K562 (cell line): ENCODE measurements at regions not wholly inside any gene's neighbourhood (a gene's known extent, or its start where the extent isn't known, plus 50 kb on each side); places are given as distances from the start of the nearest gene placed in this dataset.

Experiments
- ATAC-seq: fragments of 200-7000 bp; cut with Tn5 transposase; 3 replicates; pipeline ENCODE4 v1.9.1; 2020; ENCODE audit warnings: moderate library complexity
- BruUV-seq: library from RNA; stranded (reverse); fragments of 400-500 nt; replicated peaks from 2 replicates; lab custom pipeline; 2021; lab: Mats Ljungman, UMichigan
- CTCF ChIA-PET: fragments of 300-600 bp; formaldehyde crosslinking; extraction: SDS; loops from one replicate; lab custom pipeline; 2021; ENCODE audit warnings: low intra/inter-chr PET ratio; lab: Yijun Ruan, JAX
- POLR2A ChIA-PET: fragments of 300-600, 350-650 bp; sonication (Branson Sonifier 250); formaldehyde crosslinking; extraction: SDS; loops from one replicate; lab custom pipeline; 2021; ENCODE audit warnings: antibody characterized with exemption, inconsistent platforms; lab: Yijun Ruan, JAX
- DNase-seq, 4 experiments: peaks; one replicate each; pipeline versions ENCODE4 v3.0.0 to v3.0.0-alpha.2; 2011 to 2018; ENCODE audit warnings: low spot score in 3 of 4, mixed read lengths in 3 of 4; ENCODE audit errors: extremely low read depth in 1 of 4
- FAIRE-seq: peaks from 2 replicates; lab custom pipeline; 2011; peaks lifted over from hg19 to GRCh38; lab: Jason Lieb, UNC
- H2AFZ ChIP-seq: 2 replicates; pipeline ENCODE4 v1.6.0; 2011; ENCODE audit warnings: low read depth, low read length, control low read depth, inconsistent platforms
- H3K27ac ChIP-seq: fragments of 200-600 bp; 3 replicates; pipeline ENCODE4 v1.8.0; 2011; ENCODE audit warnings: low read depth, mild to moderate bottlenecking, control low read depth, inconsistent platforms, low read length, moderate library complexity, mixed read lengths; ENCODE audit errors: extremely low read depth
- H3K27me3 ChIP-seq, 2 experiments: fragments of 300-600 bp in 1 of 2; 2 replicates in 1 of 2; 3 replicates in 1 of 2; pipeline versions ENCODE4 v1.6.0 to v1.8.0; 2011; ENCODE audit warnings: inconsistent platforms in 2 of 2, low read length in 2 of 2, mild to moderate bottlenecking in 1 of 2, mixed read lengths in 1 of 2, moderate library complexity in 1 of 2; ENCODE audit not compliant: control insufficient read depth in 2 of 2, insufficient read depth in 2 of 2
- H3K36me3 ChIP-seq: fragments of 300-600 bp; 3 replicates; pipeline ENCODE4 v1.8.0; 2011; ENCODE audit warnings: mild to moderate bottlenecking, low read length, inconsistent platforms; ENCODE audit not compliant: control insufficient read depth, insufficient read depth
- H3K4me1 ChIP-seq, 2 experiments: fragments of 200-600 bp in 1 of 2; replicated peaks in 1 of 2; 2 replicates in 1 of 2; 3 replicates in 1 of 2; pipeline versions ENCODE4 v1.5.1 to v1.8.0; 2011; ENCODE audit warnings: inconsistent platforms in 2 of 2, low read length in 2 of 2, mild to moderate bottlenecking in 1 of 2, mixed read lengths in 1 of 2, moderate library complexity in 1 of 2; ENCODE audit not compliant: control insufficient read depth in 2 of 2, insufficient read depth in 2 of 2
- H3K4me2 ChIP-seq: 2 replicates; pipeline ENCODE4 v1.6.1; 2011; ENCODE audit warnings: low read length, control low read depth, inconsistent platforms, mixed read lengths; ENCODE audit not compliant: insufficient read depth
- H3K4me3 ChIP-seq: fragments of 200-600 bp; sonication (generic), shearing (Covaris generic); 2 replicates; pipeline ENCODE4 v1.5.1; 2016; ENCODE audit warnings: control low read depth, inconsistent platforms
- H3K79me2 ChIP-seq: fragments of 200-600 bp; 3 replicates; pipeline ENCODE4 v1.8.0; 2011; ENCODE audit warnings: low read length, inconsistent platforms; ENCODE audit not compliant: control insufficient read depth, insufficient read depth
- H3K9ac ChIP-seq, 2 experiments: 2 replicates each; pipeline versions ENCODE4 v1.6.0 to v1.6.1; 2011; ENCODE audit warnings: low read depth in 2 of 2, low read length in 2 of 2, control low read depth in 1 of 2, inconsistent platforms in 1 of 2, mild to moderate bottlenecking in 1 of 2, mixed read lengths in 1 of 2; ENCODE audit not compliant: insufficient read depth in 1 of 2
- H3K9me1 ChIP-seq: one replicate; pipeline ENCODE4 v1.6.0; 2011; ENCODE audit warnings: inconsistent platforms, mild to moderate bottlenecking, low read length, moderate library complexity; ENCODE audit not compliant: control insufficient read depth, insufficient read depth
- H3K9me3 ChIP-seq: replicated peaks from 2 replicates; pipeline ENCODE4 v1.5.1; 2011; ENCODE audit warnings: low read depth, low read length, inconsistent platforms; ENCODE audit not compliant: control insufficient read depth, insufficient read depth
- H4K20me1 ChIP-seq: replicated peaks from 2 replicates; pipeline ENCODE4 v1.6.1; 2011; ENCODE audit warnings: low read length, inconsistent platforms, mixed read lengths; ENCODE audit not compliant: control insufficient read depth, insufficient read depth
- CBX3 ChIP-seq, 2 experiments: IDR thresholded peaks; 1 replicate in 1 of 2; 2 replicates in 1 of 2; pipeline ENCODE4 v1.6.1; 2012; ENCODE audit warnings: inconsistent platforms in 2 of 2, low read length in 2 of 2, borderline replicate concordance in 1 of 2, control low read depth in 1 of 2
- DEAF1 ChIP-seq: fragments of 450-650 bp; formaldehyde crosslinking; IDR thresholded peaks from 2 replicates; pipeline ENCODE4 v1.4.0; 2020; ENCODE audit warnings: mild to moderate bottlenecking, moderate library complexity
- DNMT1 ChIP-seq: fragments of 450-650 bp; IDR thresholded peaks from 2 replicates; pipeline ENCODE4 v1.6.1; 2016; ENCODE audit warnings: antibody characterized with exemption, mild to moderate bottlenecking
- ETV1 ChIP-seq: fragments of 450-650 bp; conservative IDR thresholded peaks from 2 replicates; pipeline ENCODE4 v1.6.1; 2016; ENCODE audit warnings: missing genetic modification characterization, control low read depth, low read depth, missing compliant biosample characterization
- MAFF ChIP-seq: IDR thresholded peaks from 2 replicates; pipeline ENCODE4 v1.6.1; 2012; ENCODE audit warnings: low read length, improper control_type of control experiment
- NR1H2 ChIP-seq: sonication (generic); formaldehyde crosslinking; IDR thresholded peaks from 2 replicates; pipeline ENCODE4 v1.4.0; 2020; ENCODE audit warnings: mild to moderate bottlenecking, missing genetic modification reagents
- NR2F6 ChIP-seq: fragments of 450-650 bp; formaldehyde crosslinking; IDR thresholded peaks from 2 replicates; pipeline ENCODE4 v1.4.0; 2020; ENCODE audit warnings: mild to moderate bottlenecking
- SNIP1 ChIP-seq: fragments of 450-650 bp; IDR thresholded peaks from 2 replicates; pipeline ENCODE4 v1.7.1; 2017; ENCODE audit warnings: low read depth, mild to moderate bottlenecking
- ZHX1 ChIP-seq: fragments of 150-350 bp; conservative IDR thresholded peaks from 2 replicates; pipeline ENCODE4 v1.6.1; 2014; ENCODE audit warnings: low read length
- ZNF224 ChIP-seq: sonication (generic); formaldehyde crosslinking; IDR thresholded peaks from 2 replicates; pipeline ENCODE4 v1.8.0; 2022; ENCODE audit warnings: mild to moderate bottlenecking, missing genetic modification reagents
- ZNF436 ChIP-seq: fragments of 250-450, 450-650 bp; sonication (Bioruptor Pico); formaldehyde crosslinking; IDR thresholded peaks from 2 replicates; pipeline ENCODE4 v1.7.0; 2020; ENCODE audit warnings: mild to moderate bottlenecking
- ZNF778 ChIP-seq: fragments of 450-650 bp; formaldehyde crosslinking; IDR thresholded peaks from 2 replicates; pipeline ENCODE4 v1.4.0; 2020; ENCODE audit warnings: mild to moderate bottlenecking, moderate library complexity
- WGBS: fragments of 100-300 bp; shearing (Covaris generic); methylation state at CpG from one replicate; pipeline ENCODE4 v1.1.6; 2016; ENCODE audit warnings: low coverage, mixed read lengths; ENCODE audit not compliant: insufficient coverage; ENCODE audit errors: missing lambda C conversion rate; 5-methylcytosine and 5-hydroxymethylcytosine counted together
- in situ Hi-C: fragments of 300-500 bp; cut with MboI; formaldehyde crosslinking; loops from 4 replicates; pipeline ENCODE4 v1.15.0; 2018; ENCODE audit warnings: inconsistent platforms, mixed read lengths
- intact Hi-C: fragments of 100-400 bp; cut with micrococcal nuclease; formaldehyde crosslinking; loops from 2 replicates; pipeline ENCODE4 v1.14.2; 2022
- TF ChIP-seq, protein P1 (sequence below): fragments of 250-450 bp; sonication (Bioruptor Pico); IDR thresholded peaks from 2 replicates; pipeline ENCODE4 v1.4.0; 2020; ENCODE audit warnings: mild to moderate bottlenecking, moderate library complexity, borderline replicate concordance

DNA sequence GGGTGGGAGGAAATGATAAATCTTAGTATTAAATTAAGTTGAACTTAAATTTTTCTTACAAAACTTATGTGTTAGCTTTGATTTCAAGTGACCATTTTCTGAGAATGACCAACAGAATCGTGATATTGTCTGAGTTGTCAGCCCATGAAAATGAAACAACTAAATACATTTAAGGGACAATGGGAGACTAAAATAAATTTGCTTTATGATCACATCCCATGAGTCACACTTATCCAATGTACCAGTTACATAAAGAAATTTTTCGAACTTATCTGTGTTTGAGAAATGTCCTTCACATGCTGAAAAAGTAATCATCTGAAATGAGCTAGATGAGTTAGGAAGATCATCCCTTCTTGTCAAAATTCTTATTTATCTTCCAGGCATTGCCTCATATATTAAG, 415.9 kb upstream of the SYT1 start:
- TF ChIP-seq DEAF1 (no peak), ZNF778 (CRISPR knock-in tag) (no peak), NR1H2 (CRISPR knock-in tag) (no peak), NR2F6 (CRISPR knock-in tag) (no peak), MAFF (no peak), ZNF436 (CRISPR knock-in tag) (no peak), DNMT1 (no peak), ZNF224 (CRISPR knock-in tag) (no peak), ETV1 (tag) (no peak), CBX3 (IDR thresholded peaks at IDR 0.05; ENCODE audit: borderline replicate concordance in 1 of 2, low read length in 2 of 2) (no peak), SNIP1 (no peak), ZHX1 (no peak)
- TF ChIP-seq, protein P1, sequence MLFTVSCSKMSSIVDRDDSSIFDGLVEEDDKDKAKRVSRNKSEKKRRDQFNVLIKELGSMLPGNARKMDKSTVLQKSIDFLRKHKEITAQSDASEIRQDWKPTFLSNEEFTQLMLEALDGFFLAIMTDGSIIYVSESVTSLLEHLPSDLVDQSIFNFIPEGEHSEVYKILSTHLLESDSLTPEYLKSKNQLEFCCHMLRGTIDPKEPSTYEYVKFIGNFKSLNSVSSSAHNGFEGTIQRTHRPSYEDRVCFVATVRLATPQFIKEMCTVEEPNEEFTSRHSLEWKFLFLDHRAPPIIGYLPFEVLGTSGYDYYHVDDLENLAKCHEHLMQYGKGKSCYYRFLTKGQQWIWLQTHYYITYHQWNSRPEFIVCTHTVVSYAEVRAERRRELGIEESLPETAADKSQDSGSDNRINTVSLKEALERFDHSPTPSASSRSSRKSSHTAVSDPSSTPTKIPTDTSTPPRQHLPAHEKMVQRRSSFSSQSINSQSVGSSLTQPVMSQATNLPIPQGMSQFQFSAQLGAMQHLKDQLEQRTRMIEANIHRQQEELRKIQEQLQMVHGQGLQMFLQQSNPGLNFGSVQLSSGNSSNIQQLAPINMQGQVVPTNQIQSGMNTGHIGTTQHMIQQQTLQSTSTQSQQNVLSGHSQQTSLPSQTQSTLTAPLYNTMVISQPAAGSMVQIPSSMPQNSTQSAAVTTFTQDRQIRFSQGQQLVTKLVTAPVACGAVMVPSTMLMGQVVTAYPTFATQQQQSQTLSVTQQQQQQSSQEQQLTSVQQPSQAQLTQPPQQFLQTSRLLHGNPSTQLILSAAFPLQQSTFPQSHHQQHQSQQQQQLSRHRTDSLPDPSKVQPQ (CRISPR knock-in tag): no peak
- TF ChIP-seq, all 486 proteins: peak for 0
- FAIRE-seq (no peak), ATAC-seq (no peak), DNase-seq (no peak)
- Histone ChIP-seq H2AFZ (no peak overlapping the region), H3K79me2 (no peaks in the 10 kb centered on the region), H3K4me1 (no peaks in the 10 kb centered on the region), H3K9me3 (no peaks in the 10 kb centered on the region), H3K4me2 (no peak overlapping the region), H3K27me3 (no peaks in the 10 kb centered on the region), H4K20me1 (no peaks in the 10 kb centered on the region), H3K9ac (no peak overlapping the region), H3K9me1 (no peaks in the 10 kb centered on the region), H3K4me3 (no peak overlapping the region), H3K36me3 (no peaks in the 10 kb centered on the region), H3K27ac (no peak overlapping the region)
- 0% methylated on average over 2 of the region's 2 CpGs for WGBS
- intact Hi-C loops (no loop called here), in situ Hi-C loops (no loop called here)
- BruUV-seq: no TSS peak
- ChIA-PET POLR2A (no interaction called here), CTCF (no interaction called here)
